EH (cell line): ENCODE measurements at regions not wholly inside any gene's neighbourhood (a gene's known extent, or its start where the extent isn't known, plus 50 kb on each side); places are given as distances from the start of the nearest gene placed in this dataset.

Experiments used
- DNase-seq: peaks from one replicate; pipeline ENCODE4 v3.0.0-alpha.2; 2015; ENCODE audit warnings: low read depth

DNA sequence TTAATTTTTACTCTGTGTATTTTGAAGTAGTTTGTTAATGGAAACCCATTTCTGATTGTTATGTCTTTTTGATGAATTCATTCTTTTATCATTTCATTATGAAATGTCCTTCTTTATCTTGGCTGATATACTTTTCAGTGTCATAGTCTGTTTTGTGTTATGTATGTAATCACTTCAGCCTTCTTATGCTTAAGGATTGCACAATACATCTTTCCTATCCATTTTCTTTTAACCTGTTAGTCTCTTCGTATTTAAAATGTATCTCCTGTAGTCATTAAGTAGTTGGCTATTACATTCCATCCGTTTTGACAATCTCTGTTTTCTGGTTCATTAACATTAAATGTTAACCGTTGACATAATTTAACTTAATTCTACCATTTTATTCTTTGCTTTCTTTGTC, 344.6 kb upstream of the CTNND2 start:
- DNase-seq = no peak

GRCh38 chr5:12246036-12246435, 341.8 kb upstream of the CTNND2 start:
- no peak for DNase-seq

GRCh38 chr5:12245429-12245828, 341.2 kb upstream of the CTNND2 start:
- DNase-seq = no peak

GRCh38 chr5:12242950-12243888, 339.0 kb upstream of the CTNND2 start:
- DNase-seq = no peak

GRCh38 chr5:12237837-12238575, 333.8 kb upstream of the CTNND2 start:
- DNase-seq = no peak

DNA sequence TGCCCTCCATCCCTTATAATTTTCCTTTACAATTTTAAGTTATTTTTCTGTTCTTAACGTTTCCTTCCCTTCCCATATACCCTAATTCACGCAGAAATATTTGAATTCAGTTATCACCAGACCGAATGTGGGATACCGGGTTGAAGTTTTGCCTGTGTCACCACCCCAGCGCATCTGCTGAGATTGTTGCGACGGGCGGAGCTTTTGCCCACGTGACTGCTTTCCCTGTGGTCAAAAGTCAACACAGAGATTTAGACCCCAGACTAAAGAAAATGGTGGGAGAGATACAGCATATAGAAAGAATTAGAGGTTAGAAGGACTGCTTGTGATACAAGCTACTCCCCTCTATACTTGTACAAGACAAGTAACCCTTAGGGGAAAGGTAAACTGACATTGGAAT, 326.4 kb upstream of the CTNND2 start:
- no peak for DNase-seq

DNA sequence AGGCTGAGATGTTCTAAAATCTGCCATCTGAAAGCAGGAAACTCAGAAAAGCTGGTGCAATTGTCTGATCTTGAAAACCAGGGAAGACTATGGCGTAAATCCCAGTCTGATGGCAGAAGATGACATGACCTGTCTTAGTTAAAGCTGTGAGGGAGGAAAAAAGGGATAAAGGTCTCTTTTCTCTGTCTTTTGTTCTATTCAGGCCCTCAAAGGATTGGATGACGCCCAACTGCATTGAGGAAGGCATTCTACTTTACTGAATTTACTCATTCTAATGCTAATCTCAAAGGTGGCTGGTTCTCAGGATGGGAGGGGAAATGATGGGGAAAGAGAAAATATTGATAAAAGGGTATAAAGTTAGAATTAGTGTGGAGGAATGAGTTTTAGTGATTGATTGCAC, 312.8 kb upstream of the CTNND2 start:
- no peak for DNase-seq

GRCh38 chr5:12214267-12215015, 310.2 kb upstream of the CTNND2 start:
- no peak for DNase-seq

DNA sequence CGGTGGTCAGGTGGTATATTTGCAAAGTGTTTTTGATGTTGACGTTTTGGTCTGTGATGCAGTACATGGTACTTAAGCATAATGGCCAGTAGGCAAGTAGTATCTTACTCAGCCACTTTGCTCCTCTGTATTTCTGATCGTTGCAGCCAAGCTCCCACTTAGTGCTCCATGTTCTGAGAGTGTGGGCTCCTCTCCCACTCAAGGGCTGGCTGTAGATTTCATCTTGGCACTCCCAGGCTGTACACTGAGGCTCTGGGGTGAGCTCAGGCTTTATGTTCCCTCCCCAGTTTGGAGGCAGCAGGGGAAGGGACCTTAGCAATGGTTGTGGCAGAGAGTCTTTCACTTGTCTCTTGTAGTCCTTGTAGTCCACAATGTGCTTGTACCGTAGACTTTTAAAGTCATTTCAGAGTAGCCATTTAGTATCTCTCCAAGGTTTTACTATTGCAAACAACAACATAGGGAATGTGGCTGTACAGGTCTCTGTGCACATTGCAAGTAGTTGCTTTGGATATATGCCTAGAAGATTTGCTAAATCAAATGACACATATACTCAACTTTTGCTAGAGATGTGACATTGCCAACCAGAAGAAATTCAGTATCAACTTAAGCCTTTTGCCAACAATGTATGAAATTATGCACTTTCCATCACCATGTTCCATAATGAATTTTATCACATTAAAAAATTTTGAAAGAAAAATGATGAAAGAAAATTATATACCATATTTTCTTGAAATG, 304.3 kb upstream of the CTNND2 start:
- no peak for DNase-seq

GRCh38 chr5:12204761-12205160, 300.5 kb upstream of the CTNND2 start:
- no peak for DNase-seq

DNA sequence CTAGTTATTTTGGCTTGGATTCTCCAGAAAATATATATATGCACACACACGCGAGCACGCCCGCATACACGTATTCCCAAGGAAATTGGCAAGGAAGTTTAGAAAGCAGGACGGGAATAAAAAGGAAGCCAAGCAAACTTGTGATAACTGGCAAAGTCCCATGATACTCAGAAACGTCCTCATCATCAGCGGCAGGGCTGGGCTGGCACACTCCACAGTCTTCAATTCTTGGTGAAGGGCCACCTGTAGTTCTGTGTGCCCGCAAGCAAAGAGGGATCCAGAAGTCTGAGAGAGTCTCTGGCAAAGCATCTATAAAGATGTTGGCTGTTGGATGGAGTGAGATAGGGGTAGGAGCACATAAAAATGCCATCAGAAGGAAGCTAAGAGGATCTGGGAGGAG, 289.3 kb upstream of the CTNND2 start:
- no peak for DNase-seq

DNA sequence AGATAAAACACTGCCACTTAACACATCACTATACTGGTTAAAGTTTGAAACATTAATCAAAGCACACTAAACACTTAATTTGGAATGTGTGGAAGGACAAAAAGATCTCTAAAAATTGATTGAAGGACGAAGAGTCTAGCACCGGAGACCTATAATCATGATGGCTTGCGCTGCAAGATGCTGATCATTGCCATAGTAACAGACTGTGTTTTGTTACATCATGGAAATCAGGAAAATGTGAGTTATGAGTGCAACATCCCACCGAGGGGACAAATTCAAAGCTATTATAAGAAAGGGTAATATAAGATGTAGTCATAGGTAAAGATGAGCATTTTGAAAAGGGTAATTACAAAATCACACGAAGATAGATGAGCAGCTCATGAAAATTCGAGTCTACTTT, 278.8 kb upstream of the CTNND2 start:
- DNase-seq = no peak

- DNase-seq = no peak
Measured at GRCh38 chr5:12177851-12178250, 273.6 kb upstream of the CTNND2 start.

DNA sequence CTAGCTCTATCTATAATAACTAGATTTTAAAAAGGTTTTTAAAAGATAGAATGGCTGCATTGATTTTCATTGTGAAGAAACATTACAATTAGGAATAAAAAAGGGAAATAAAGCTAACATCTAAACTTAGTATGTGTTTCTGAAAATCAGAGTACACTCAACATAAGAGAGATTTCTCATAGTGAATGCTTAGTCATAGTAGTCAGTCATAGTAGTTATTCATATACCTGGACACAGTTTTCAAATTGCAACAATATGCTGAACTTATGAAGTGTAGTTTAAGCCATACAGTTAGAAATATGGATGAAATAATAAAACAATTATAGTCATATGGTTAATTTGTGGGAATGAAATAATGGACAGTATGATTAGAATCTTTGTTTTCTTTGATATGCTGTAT, 273.0 kb upstream of the CTNND2 start:
- DNase-seq = no peak

GRCh38 chr5:12175914-12176585, 271.8 kb upstream of the CTNND2 start:
- DNase-seq = no peak

DNA sequence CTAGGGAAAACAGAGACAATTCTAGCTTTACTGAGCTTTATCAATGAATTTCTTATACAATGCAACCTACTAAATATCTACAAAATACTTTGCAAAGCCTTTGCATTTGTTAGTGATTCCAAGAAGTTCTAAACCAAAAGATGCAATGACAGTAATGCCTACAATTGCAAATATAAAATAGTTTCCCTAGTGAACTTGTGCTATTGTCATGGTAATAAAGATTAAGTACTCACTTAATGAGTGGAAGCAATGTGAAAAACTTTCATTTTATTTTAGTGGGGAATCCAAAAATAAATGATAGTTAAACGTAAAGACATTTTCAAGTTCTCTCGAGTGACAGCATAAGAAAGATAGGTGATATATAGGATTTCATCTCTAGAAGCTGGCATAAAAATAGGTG, 270.5 kb upstream of the CTNND2 start:
- no peak for DNase-seq

DNA sequence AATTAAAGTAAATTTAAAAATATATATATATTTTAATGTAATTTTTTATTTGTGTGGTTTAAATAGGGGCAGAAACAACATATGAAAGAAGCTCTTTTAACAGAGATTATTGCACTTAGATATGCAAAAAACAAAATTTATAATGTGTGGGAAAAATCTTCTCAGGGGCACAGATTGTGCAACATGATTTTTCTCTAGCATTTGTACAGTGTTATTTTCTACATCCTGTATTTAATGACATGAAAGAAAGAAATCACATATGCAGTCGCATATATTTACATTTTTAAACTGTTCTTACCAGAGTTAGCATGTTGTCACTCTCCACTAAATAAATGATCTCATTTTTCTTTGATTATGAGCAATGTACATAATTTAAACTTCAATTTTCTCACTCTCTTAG, 265.3 kb upstream of the CTNND2 start:
- DNase-seq = no peak

- DNase-seq = no peak
Measured at GRCh38 chr5:12162863-12163262, 258.6 kb upstream of the CTNND2 start.

GRCh38 chr5:12147513-12147912, 243.3 kb upstream of the CTNND2 start:
- no peak for DNase-seq

DNA sequence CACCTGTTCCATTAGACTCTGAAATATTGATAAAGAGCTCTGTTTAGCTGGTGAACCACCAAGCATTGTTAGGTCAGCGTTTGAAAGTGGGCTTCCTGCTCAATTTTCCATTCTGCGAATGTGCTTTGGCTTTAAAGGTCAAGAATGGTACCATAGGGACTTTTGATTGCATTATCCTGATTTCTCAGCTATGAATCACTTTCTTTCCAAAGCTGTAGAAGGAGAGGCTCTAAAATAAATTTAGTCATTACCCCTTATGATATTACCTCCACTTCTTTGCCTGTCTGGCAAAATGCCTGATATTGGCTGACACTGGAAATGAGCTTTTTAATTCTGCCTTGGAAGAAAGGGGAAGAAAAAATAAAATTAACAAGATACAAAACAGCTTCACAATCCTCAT, 237.2 kb upstream of the CTNND2 start:
- DNase-seq = no peak

DNA sequence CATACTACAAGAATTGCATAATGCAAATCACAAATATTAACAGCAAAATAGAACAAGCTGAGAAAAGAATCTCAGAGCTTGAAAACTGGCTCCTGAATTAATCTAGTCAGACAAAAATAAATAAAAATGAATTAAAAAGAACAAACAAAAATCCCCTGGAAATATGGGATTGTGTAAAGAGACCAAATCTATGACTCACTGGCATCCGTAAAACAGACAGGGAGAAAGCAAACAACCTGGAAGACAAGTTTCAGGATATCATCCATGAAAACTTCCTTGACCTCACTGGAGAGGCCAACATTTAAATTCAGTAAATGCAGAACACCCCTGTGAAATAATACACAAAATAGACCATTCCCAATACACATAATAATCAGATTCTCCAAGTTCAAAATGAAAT, 229.3 kb upstream of the CTNND2 start:
- no peak for DNase-seq
